OCI-LY1 (cell line): ENCODE measurements at regions not wholly inside any gene's neighbourhood (a gene's known extent, or its start where the extent isn't known, plus 50 kb on each side); places are given as distances from the start of the nearest gene placed in this dataset.

ENCODE experiments used
- H2AFZ ChIP-seq: fragments of 200-600 bp; sonication (generic), shearing (Covaris generic); 2 replicates; pipeline ENCODE4 v1.6.0; 2014; ENCODE audit warnings: antibody characterized with exemption, mild to moderate bottlenecking, low read length
- H3F3A ChIP-seq: fragments of 200-600 bp; sonication (generic), shearing (Covaris generic); 2 replicates; pipeline ENCODE4 v1.6.0; 2014; ENCODE audit warnings: mild to moderate bottlenecking, antibody characterized with exemption, low read length, moderate library complexity; ENCODE audit not compliant: insufficient read depth
- H3K27ac ChIP-seq: fragments of 200-600 bp; sonication (generic); 2 replicates; pipeline ENCODE4 v1.5.1; 2014; ENCODE audit warnings: low read length, mixed run types, mild to moderate bottlenecking, low read depth; ENCODE audit not compliant: poor library complexity, severe bottlenecking
- H3K27me3 ChIP-seq: fragments of 200-600 bp; sonication (generic); 2 replicates; pipeline ENCODE4 v1.6.0; 2014; ENCODE audit warnings: antibody characterized with exemption, mild to moderate bottlenecking, low read length, moderate library complexity; ENCODE audit not compliant: insufficient read depth
- H3K36me3 ChIP-seq: fragments of 200-600 bp; sonication (generic); 2 replicates; pipeline ENCODE4 v1.6.1; 2014; ENCODE audit warnings: mild to moderate bottlenecking, antibody characterized with exemption, low read length, moderate library complexity, mixed read lengths; ENCODE audit not compliant: insufficient read depth
- H3K4me1 ChIP-seq: fragments of 200-600 bp; sonication (generic); 2 replicates; pipeline ENCODE4 v1.5.1; 2014; ENCODE audit warnings: mild to moderate bottlenecking, low read length, moderate library complexity; ENCODE audit not compliant: insufficient read depth, severe bottlenecking
- H3K4me2 ChIP-seq: fragments of 200-600 bp; sonication (generic), shearing (Covaris generic); 2 replicates; pipeline ENCODE4 v1.6.1; 2014; ENCODE audit warnings: low read length
- H3K4me3 ChIP-seq: fragments of 200-600 bp; sonication (generic); 2 replicates; pipeline ENCODE4 v1.5.1; 2014; ENCODE audit warnings: low read length, low read depth, mild to moderate bottlenecking, mixed read lengths; ENCODE audit not compliant: poor library complexity, severe bottlenecking
- H3K79me2 ChIP-seq: fragments of 200-600 bp; shearing (Covaris generic); 2 replicates; pipeline ENCODE4 v1.6.1; 2016; ENCODE audit warnings: mixed run types, low read length, mixed read lengths; ENCODE audit not compliant: insufficient read depth
- H3K9ac ChIP-seq: fragments of 200-600 bp; sonication (generic), shearing (Covaris generic); 2 replicates; pipeline ENCODE4 v1.6.1; 2014; ENCODE audit warnings: mild to moderate bottlenecking, low read length, mixed read lengths
- H3K9me2 ChIP-seq: fragments of 200-600 bp; sonication (generic), shearing (Covaris generic); 2 replicates; pipeline ENCODE4 v1.6.1; 2014; ENCODE audit warnings: low read depth, mild to moderate bottlenecking, low read length, mixed read lengths
- H3K9me3 ChIP-seq: fragments of 200-600 bp; shearing (Covaris generic); 2 replicates; pipeline ENCODE4 v1.6.1; 2014; ENCODE audit warnings: low read length, mixed read lengths
- H4K20me1 ChIP-seq: fragments of 200-600 bp; sonication (generic), shearing (Covaris generic); 2 replicates; pipeline ENCODE4 v1.6.0; 2016; ENCODE audit warnings: mild to moderate bottlenecking, low read length; ENCODE audit not compliant: insufficient read depth
- CTCF ChIP-seq: fragments of 200-600 bp; sonication (generic), shearing (Covaris generic); IDR thresholded peaks from 2 replicates; pipeline ENCODE4 v1.5.1; 2017; ENCODE audit warnings: mild to moderate bottlenecking, antibody characterized with exemption, low read length, moderate library complexity, mixed read lengths
- EZH2 ChIP-seq: fragments of 200-600 bp; sonication (generic), shearing (Covaris generic); IDR thresholded peaks from 2 replicates; pipeline ENCODE4 v1.8.0; 2017; ENCODE audit warnings: borderline replicate concordance, mixed run types, mild to moderate bottlenecking, antibody characterized with exemption, low read length, moderate library complexity, mixed read lengths

GRCh38 chr11:128407962-128408361 is 179.4 kb downstream of the ETS1 start:
- Histone ChIP-seq H3K4me1 (no peaks in the 10 kb centered on the region), H4K20me1 (no peaks in the 10 kb centered on the region), H3F3A (no peaks in the 10 kb centered on the region), H3K27ac (no peak overlapping the region), H3K4me3 (no peak overlapping the region), H3K9ac (no peak overlapping the region), H3K9me3 (no peaks in the 10 kb centered on the region), H3K9me2 (no peaks in the 10 kb centered on the region), H2AFZ (no peak overlapping the region), H3K36me3 (no peaks in the 10 kb centered on the region), H3K79me2 (no peaks in the 10 kb centered on the region), H3K27me3 (no peaks in the 10 kb centered on the region), H3K4me2 (no peak overlapping the region)
- TF ChIP-seq EZH2 (no peak), CTCF (no peak)

- no peak overlapping the region for H2AFZ ChIP-seq
Measured at GRCh38 chr11:128405714-128406662, 181.4 kb downstream of the ETS1 start.

GRCh38 chr11:128405112-128405511 is 182.2 kb downstream of the ETS1 start:
- Histone ChIP-seq H3K4me2 (no peak overlapping the region), H4K20me1 (no peaks in the 10 kb centered on the region), H3K9ac (no peak overlapping the region), H3K4me3 (no peak overlapping the region), H3K27ac (no peak overlapping the region), H2AFZ (no peak overlapping the region), H3F3A (no peaks in the 10 kb centered on the region), H3K79me2 (no peaks in the 10 kb centered on the region), H3K27me3 (no peaks in the 10 kb centered on the region), H3K9me2 (no peaks in the 10 kb centered on the region), H3K4me1 (no peaks in the 10 kb centered on the region), H3K9me3 (no peaks in the 10 kb centered on the region), H3K36me3 (no peaks in the 10 kb centered on the region)
- TF ChIP-seq CTCF (no peak), EZH2 (no peak)

More at GRCh38 chr11:128405714-128406662, 181.4 kb downstream of the ETS1 start:
- Histone ChIP-seq H3K4me1 (no peaks in the 10 kb centered on the region), H3F3A (no peaks in the 10 kb centered on the region), H4K20me1 (no peaks in the 10 kb centered on the region), H3K4me2 (no peak overlapping the region), H3K79me2 (no peaks in the 10 kb centered on the region), H3K9ac (no peak overlapping the region), H3K4me3 (no peak overlapping the region), H3K27me3 (no peaks in the 10 kb centered on the region), H3K9me2 (no peaks in the 10 kb centered on the region), H3K27ac (no peak overlapping the region), H3K36me3 (no peaks in the 10 kb centered on the region), H3K9me3 (no peaks in the 10 kb centered on the region)
- TF ChIP-seq EZH2: no peak
